ENCODE measurements at regions not wholly inside any gene's neighbourhood (a gene's known extent, or its start where the extent isn't known, plus 50 kb on each side); places are given as distances from the start of the nearest gene placed in this dataset.

- Mint-ChIP-seq H3K4me1 (no peaks in the 10 kb centered on the region), H3K4me3 (no peak overlapping the region), H3K36me3 (ENCODE audit: low read depth) (no peaks in the 10 kb centered on the region), H3K27ac (no peak overlapping the region), H3K9me3 (no peaks in the 10 kb centered on the region; the same call in 2 of the 3 replicates), H3K27me3 (ENCODE audit: insufficient read depth, low read depth, poor library complexity) (peaks cover 7% of the 10 kb centered on the region)
- Histone ChIP-seq H4K20me1 (replicated peaks; ENCODE audit: insufficient read depth) (no peaks in the 10 kb centered on the region), H3K4me1 (ENCODE audit: insufficient read depth) (no peaks in the 10 kb centered on the region), H3K79me2 (replicated peaks; ENCODE audit: insufficient read depth) (no peaks in the 10 kb centered on the region), H3K9me2 (ENCODE audit: insufficient read depth) (no peaks in the 10 kb centered on the region), H3K27ac (ENCODE audit: low read depth) (no peak overlapping the region), H3K27me3 (ENCODE audit: insufficient read depth) (no peaks in the 10 kb centered on the region), H3K36me3 (ENCODE audit: insufficient read depth) (peaks cover 3% of the 10 kb centered on the region; the same call in 1 of the 2 replicates), H3K4me2 (no peak overlapping the region), H3K4me3 (no peak overlapping the region), H3F3A (replicated peaks; ENCODE audit: low read depth) (no peaks in the 10 kb centered on the region), H2AFZ (no peak overlapping the region)
- DNase-seq (ENCODE audit: low spot score) (no peak), ATAC-seq (no peak)
- TF ChIP-seq, protein P1, sequence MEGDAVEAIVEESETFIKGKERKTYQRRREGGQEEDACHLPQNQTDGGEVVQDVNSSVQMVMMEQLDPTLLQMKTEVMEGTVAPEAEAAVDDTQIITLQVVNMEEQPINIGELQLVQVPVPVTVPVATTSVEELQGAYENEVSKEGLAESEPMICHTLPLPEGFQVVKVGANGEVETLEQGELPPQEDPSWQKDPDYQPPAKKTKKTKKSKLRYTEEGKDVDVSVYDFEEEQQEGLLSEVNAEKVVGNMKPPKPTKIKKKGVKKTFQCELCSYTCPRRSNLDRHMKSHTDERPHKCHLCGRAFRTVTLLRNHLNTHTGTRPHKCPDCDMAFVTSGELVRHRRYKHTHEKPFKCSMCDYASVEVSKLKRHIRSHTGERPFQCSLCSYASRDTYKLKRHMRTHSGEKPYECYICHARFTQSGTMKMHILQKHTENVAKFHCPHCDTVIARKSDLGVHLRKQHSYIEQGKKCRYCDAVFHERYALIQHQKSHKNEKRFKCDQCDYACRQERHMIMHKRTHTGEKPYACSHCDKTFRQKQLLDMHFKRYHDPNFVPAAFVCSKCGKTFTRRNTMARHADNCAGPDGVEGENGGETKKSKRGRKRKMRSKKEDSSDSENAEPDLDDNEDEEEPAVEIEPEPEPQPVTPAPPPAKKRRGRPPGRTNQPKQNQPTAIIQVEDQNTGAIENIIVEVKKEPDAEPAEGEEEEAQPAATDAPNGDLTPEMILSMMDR (conservative IDR thresholded peaks at IDR 0.05; ENCODE audit: low read depth in 2 of 2), result no peak
- TF ChIP-seq REST (IDR thresholded peaks at IDR 0.05; ENCODE audit: unreplicated experiment), result no peak
- no peak for TF ChIP-seq ZNF114 (CRISPR knock-in tag; IDR thresholded peaks at IDR 0.05)
- no peak for TF ChIP-seq POLR2AphosphoS5 (IDR thresholded peaks at IDR 0.05; ENCODE audit: low read depth)
- TF ChIP-seq EZH2phosphoT487 (IDR thresholded peaks at IDR 0.05; ENCODE audit: unreplicated experiment), result no peak
- no peak for TF ChIP-seq EZH2 (IDR thresholded peaks at IDR 0.05; ENCODE audit: low read depth, unreplicated experiment)
- TF ChIP-seq CREB1 (CRISPR knock-in tag; IDR thresholded peaks at IDR 0.05; ENCODE audit: low read depth), result no peak
- no peak for TF ChIP-seq JUNB (IDR thresholded peaks at IDR 0.05; ENCODE audit: unreplicated experiment)
- no peak for TF ChIP-seq STAT1 (IDR thresholded peaks at IDR 0.05; ENCODE audit: unreplicated experiment)
Measured at GRCh38 chr1:5393603-5394002, 598.6 kb downstream of the NPHP4 start.

DNA sequence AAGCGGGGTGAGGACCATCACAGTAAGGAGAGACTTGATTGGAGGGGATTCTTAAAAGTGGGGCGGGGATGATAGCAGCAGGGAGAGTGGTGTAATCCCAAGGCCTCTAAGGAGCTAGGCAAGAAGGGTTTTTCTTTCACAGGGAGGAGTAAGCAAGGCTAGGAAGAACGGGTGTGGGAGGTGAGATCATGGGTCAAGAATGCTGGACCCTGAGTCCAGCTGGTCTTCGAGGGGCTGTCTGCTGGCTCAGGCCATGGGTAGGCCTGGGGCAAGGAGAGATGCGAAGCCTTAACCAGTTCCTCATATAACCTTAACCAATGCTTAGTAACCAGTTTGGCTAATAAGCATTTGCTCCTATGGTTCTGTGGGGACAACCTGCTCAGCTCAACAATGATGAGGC is 599.1 kb downstream of the NPHP4 start:
- H3K27me3 ChIP-seq (ENCODE audit: insufficient read depth), result no peaks in the 10 kb centered on the region
- DNase-seq (ENCODE audit: low spot score), result no peak
- Mint-ChIP-seq H3K4me1 (no peaks in the 10 kb centered on the region), H3K27me3 (ENCODE audit: insufficient read depth, low read depth, poor library complexity) (peaks cover 7% of the 10 kb centered on the region), H3K4me3 (no peak overlapping the region), H3K36me3 (ENCODE audit: low read depth) (no peaks in the 10 kb centered on the region), H3K27ac (no peak overlapping the region), H3K9me3 (no peaks in the 10 kb centered on the region; the same call in 2 of the 3 replicates)
- no peak for ATAC-seq
- no peak for TF ChIP-seq STAT1 (IDR thresholded peaks at IDR 0.05; ENCODE audit: unreplicated experiment)
- TF ChIP-seq ZNF114 (CRISPR knock-in tag; IDR thresholded peaks at IDR 0.05), result no peak
- no peak overlapping the region for H3K27ac ChIP-seq (ENCODE audit: low read depth)
- no peak overlapping the region for H3K4me2 ChIP-seq
- H3K36me3 ChIP-seq (ENCODE audit: insufficient read depth), result peaks cover 3% of the 10 kb centered on the region; the same call in 1 of the 2 replicates
- H3K9me2 ChIP-seq (ENCODE audit: insufficient read depth), result no peaks in the 10 kb centered on the region
- H3K4me3 ChIP-seq, result no peak overlapping the region
- no peak overlapping the region for H2AFZ ChIP-seq
- no peaks in the 10 kb centered on the region for H4K20me1 ChIP-seq (replicated peaks; ENCODE audit: insufficient read depth)
- no peaks in the 10 kb centered on the region for H3F3A ChIP-seq (replicated peaks; ENCODE audit: low read depth)
- H3K4me1 ChIP-seq (ENCODE audit: insufficient read depth), result no peaks in the 10 kb centered on the region
- no peaks in the 10 kb centered on the region for H3K79me2 ChIP-seq (replicated peaks; ENCODE audit: insufficient read depth)
